Spinal cord (tissue), 9 donors: ENCODE measurements at regions not wholly inside any gene's neighbourhood (a gene's known extent, or its start where the extent isn't known, plus 50 kb on each side); places are given as distances from the start of the nearest gene placed in this dataset.
"Not testable (repeated sequence)": the region's sequence is repeated elsewhere in the genome, so short reads cannot be mapped to it uniquely, and the experiment has no call there.

Experiments
- DNase-seq, 6 donors: peaks; one replicate each; pipeline versions ENCODE4 v3.0.0 to v3.0.0-alpha.2; 2013 to 2015; ENCODE audit warnings: low spot score in 6 of 6, low read depth in 4 of 6
- H3K27ac ChIP-seq: one replicate; pipeline ENCODE4 v1.5.1; 2013; ENCODE audit warnings: low read depth, low read length, control low read depth
- H3K27me3 ChIP-seq: one replicate; pipeline ENCODE4 v1.6.1; 2013; ENCODE audit warnings: low read length; ENCODE audit not compliant: control insufficient read depth, insufficient read depth
- H3K36me3 ChIP-seq: one replicate; pipeline ENCODE4 v1.6.1; 2013; ENCODE audit warnings: low read length; ENCODE audit not compliant: control insufficient read depth, insufficient read depth
- H3K4me1 ChIP-seq: one replicate; pipeline ENCODE4 v1.6.1; 2013; ENCODE audit warnings: low read length; ENCODE audit not compliant: control insufficient read depth, insufficient read depth
- H3K4me3 ChIP-seq: one replicate; pipeline ENCODE4 v1.5.1; 2013; ENCODE audit warnings: low read depth, low read length, control low read depth
- H3K9me3 ChIP-seq: one replicate; pipeline ENCODE4 v1.6.1; 2013; ENCODE audit warnings: low read length; ENCODE audit not compliant: control insufficient read depth, insufficient read depth
- WGBS: methylation state at CpG from one replicate; pipeline ENCODE4 v1.1.5; 2013; ENCODE audit warnings: missing lambda C conversion rate; ENCODE audit not compliant: insufficient coverage; 5-methylcytosine and 5-hydroxymethylcytosine counted together
- donor health status: healthy.

DNA sequence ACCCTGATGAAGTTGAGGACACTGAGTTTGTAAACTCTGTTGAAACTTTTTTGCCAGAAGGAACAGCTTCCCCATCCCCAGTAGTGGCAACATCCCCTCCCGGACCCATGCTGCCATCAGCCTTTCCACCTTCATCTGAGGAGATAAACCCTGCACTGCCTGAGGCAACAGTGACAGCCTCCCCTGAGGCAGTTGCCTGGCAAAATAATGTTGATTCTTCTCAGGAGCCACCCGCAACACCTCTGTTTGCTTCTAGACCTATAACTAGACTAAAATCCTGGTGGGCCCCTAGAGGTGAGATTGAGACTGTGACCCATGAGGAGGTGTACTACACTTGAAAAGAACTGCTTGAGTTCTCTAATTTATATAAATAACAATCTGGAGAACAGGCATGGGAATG, 597.6 kb upstream of the NR3C2 start:
- 88% methylated on average over 2 of the region's 2 CpGs for WGBS
- H3K27me3 ChIP-seq, DNase-seq, H3K36me3 ChIP-seq, H3K4me1 ChIP-seq, H3K9me3 ChIP-seq, H3K4me3 ChIP-seq, H3K27ac ChIP-seq: not testable (repeated sequence)

DNA sequence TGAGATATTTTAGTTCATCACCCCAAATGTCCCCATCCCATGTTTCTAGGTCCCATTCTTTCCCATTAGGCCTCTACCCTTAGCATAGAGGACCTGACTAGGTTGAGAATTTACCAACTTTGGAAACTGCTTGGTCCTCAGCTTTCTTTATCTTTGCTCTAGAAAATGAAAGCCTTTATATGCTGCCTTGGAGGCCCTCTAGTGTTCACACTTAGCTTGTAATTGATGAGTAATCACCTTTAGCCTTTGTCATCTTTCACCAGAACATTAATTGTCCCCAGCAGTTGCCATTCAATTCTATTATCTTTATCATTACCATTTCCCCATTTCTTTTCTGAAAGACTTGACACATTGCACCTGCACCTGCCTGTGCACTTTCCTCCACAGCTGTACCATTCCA, 589.2 kb upstream of the NR3C2 start:
- no peaks in the 10 kb centered on the region for H3K36me3 ChIP-seq
- no peak overlapping the region for H3K4me3 ChIP-seq
- no peak overlapping the region for H3K27ac ChIP-seq
- peak in 1 of 6 donors; percentile 14 for DNase-seq
- H3K4me1 ChIP-seq = no peaks in the 10 kb centered on the region
- no peaks in the 10 kb centered on the region for H3K9me3 ChIP-seq
- H3K27me3 ChIP-seq = no peaks in the 10 kb centered on the region

DNA sequence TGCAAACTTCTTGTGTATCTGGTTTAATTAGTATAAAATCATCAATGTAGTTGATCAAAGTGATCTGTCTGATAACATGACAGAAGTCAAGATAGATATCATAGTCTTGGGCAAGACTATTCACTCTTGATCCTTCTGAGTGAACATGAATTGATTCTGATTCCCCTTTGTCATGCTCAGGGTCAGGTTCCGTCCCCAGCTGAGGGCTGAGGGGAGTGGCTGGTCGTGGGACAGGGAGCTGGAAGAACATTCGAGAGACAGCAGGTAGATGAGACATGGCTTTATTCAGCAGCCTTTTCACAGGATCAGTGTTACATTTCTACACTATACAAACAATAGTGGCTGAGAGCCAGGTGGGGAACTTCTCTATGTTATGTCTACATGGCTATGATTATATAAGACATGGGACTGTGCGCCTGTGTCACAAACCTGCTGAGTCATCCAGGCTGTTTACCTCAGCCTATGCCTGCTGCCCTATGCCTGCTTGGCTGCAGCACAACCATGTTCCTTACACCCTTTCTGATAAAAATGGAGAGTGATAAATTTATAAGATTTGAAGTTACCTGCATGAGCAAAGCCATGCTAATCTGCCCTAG, 586.9 kb upstream of the NR3C2 start:
- Histone ChIP-seq H3K9me3 (no peaks in the 10 kb centered on the region), H3K27me3 (no peaks in the 10 kb centered on the region), H3K4me1 (no peaks in the 10 kb centered on the region), H3K36me3 (no peaks in the 10 kb centered on the region), H3K4me3 (no peak overlapping the region), H3K27ac (no peak overlapping the region)
- DNase-seq = no peak
- 92% methylated on average over 2 of the region's 4 CpGs for WGBS

DNA sequence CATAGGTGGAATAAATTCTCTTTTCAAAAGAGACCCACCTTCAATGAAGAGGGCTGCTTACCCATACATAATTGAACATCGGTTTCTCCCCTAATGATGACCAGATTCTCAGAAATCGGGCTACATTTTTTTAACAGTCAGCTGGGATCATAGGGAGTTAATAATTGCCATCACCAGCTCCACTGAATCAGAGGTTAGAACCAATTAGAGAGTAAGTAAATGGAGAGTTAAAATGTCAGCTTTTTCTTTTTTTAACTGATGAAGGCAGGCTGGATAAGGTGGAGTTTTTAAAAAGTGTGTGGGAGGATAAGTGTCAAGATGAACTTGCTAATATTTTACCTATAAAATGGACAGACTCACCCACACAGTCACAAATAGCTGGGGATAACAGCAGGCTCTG, 584.5 kb upstream of the NR3C2 start:
- no peak for DNase-seq
- Histone ChIP-seq H3K4me1 (no peaks in the 10 kb centered on the region), H3K27me3 (no peaks in the 10 kb centered on the region), H3K9me3 (no peaks in the 10 kb centered on the region), H3K27ac (no peak overlapping the region), H3K4me3 (no peak overlapping the region), H3K36me3 (no peaks in the 10 kb centered on the region)
- no CpG with 5 or more reads among the region's 2 CpGs for WGBS

DNA sequence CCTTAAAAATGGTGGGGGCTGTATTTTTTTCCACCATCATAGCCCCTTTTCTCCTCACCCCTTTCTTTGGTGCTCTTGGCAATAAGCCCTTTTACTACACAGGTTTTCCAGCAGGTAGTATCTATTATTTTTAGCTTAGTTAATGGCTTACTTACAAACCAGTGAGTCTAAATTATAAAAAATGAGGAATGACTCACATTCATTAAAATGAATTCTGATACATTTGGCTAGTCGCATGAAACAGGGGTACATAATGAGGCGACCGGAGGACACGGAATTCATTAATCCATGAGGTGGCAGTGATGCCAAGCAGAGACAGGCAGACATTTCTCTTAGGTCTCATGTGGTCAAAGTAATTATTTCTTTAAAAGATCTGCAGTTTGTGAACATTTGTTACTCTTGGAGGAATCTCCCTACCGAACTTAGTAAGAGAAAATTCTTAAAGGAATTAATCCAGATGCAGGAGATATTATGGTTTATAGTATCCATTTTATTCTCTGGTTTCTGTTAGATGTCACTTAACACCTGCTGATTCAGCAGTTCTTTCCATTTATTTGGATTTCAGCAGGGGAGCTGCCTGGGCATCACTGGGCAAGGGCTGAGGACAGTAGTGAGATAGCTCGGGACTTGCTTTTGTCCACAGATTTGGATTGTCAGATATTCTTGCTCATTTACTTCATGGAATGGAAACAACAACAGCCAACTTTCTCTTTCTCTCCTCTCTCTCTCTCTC, 575.0 kb upstream of the NR3C2 start:
- WGBS = 64% methylated on average over 4 of the region's 6 CpGs
- Histone ChIP-seq H3K27ac (no peak overlapping the region), H3K4me3 (no peak overlapping the region), H3K36me3 (no peaks in the 10 kb centered on the region), H3K9me3 (peaks cover 1% of the 10 kb centered on the region), H3K4me1 (no peaks in the 10 kb centered on the region), H3K27me3 (no peaks in the 10 kb centered on the region)
- peak in 1 of 6 donors; percentile 11 for DNase-seq

DNA sequence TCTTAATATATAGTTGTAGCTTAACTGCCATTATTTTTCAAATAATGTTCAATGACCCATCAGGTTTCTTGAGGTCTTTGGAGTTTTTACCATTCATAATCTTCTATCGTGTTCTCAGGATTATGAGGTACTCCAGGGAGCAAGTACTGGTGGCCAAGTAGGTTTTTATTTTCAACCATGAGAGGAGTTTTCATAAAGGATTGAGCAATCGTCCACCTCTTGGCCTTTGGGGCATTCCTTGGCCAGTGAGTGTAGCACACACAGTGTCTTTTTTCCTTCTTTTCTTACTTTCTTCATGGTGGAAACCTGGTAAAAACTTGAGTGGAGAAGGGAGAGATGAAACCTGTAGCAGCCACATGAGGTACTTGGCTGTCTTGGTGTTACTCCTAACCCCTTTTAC, 567.0 kb upstream of the NR3C2 start:
- no peak for DNase-seq
- H3K27ac ChIP-seq = no peak overlapping the region

DNA sequence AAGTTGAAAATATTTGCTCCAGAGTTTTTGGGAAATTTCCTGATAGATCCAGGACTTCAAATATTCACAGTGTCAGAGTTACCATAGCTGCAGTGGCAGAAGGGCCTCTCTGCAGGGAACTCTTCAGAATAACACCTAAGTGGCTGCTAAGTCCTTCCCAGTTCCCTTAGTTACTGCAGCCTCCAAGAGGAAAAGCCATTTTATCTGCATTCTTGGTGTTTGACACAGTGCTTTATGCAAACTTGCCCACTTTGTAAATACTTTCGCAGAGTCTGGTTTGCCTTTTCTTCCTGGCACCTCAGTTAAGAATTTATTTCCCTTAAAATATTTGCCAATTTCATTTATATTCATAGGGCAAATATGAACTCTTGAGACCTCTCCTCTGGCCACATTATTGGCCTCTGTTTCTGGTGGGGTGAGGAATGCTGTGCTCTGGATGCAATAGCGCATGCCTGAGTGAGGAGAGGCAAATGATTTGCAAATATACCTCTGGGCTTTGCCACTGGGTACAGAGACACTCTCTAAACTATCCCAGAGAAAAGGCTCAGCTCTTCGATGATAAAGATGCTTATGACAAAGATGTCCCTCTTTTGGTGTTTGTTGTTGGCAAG, 566.3 kb upstream of the NR3C2 start:
- no peaks in the 10 kb centered on the region for H3K36me3 ChIP-seq
- peak in 2 of 6 donors; percentile 40 to 45 for DNase-seq
- H3K27ac ChIP-seq = no peak overlapping the region
- WGBS = no CpG with 5 or more reads among the region's 3 CpGs
- no peak overlapping the region for H3K4me3 ChIP-seq
- H3K4me1 ChIP-seq = no peaks in the 10 kb centered on the region
- no peaks in the 10 kb centered on the region for H3K27me3 ChIP-seq
- H3K9me3 ChIP-seq = no peaks in the 10 kb centered on the region

More for the DNA sequence above, 567.0 kb upstream of the NR3C2 start:
- Histone ChIP-seq H3K4me3 (no peak overlapping the region), H3K27me3 (no peaks in the 10 kb centered on the region), H3K9me3 (no peaks in the 10 kb centered on the region), H3K36me3 (no peaks in the 10 kb centered on the region), H3K4me1 (no peaks in the 10 kb centered on the region)
- WGBS = no CpG with 5 or more reads among the region's 2 CpGs

DNA sequence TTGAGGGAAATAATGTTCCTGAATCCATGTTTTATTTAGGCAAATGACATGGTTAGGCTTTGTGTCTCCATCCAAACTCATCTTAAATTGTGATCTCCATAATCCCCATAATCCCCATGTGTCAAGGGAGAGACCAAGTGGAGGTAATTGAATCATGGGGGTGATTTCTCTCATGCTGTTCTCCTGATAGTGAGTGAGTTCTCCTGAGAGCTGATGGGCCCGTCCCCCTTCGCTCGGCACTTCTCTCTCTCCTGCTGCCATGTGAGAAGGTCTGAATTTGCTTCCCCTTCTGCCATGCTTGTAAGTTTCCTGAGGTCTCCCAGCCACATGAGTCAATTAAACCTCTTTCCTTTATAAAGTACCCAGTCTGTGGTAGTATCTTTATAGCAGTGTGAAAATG, 563.0 kb upstream of the NR3C2 start:
- no peak for DNase-seq
- H3K27me3 ChIP-seq = no peaks in the 10 kb centered on the region
- 94% methylated on average over 3 of the region's 3 CpGs for WGBS
- no peak overlapping the region for H3K4me3 ChIP-seq
- H3K4me1 ChIP-seq = no peaks in the 10 kb centered on the region
- no peaks in the 10 kb centered on the region for H3K9me3 ChIP-seq
- H3K36me3 ChIP-seq = no peaks in the 10 kb centered on the region
- H3K27ac ChIP-seq = no peak overlapping the region

DNA sequence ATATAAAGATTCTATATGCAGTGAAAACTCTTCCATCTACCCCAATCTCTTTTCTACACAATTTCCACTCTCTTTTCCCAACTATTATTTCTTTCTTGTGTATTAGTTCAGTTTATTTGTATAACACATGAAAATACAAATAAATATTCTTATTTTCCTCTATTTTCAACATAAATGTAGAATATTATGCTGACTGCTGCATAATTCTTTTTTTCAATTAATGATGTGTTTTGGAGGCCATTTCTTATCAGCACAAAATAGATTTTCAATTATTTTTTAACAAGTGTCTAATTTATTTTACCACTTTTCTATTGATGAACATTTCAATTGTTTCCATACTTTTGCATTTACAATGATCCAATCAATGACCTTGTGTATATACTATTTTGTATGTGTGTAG, 557.7 kb upstream of the NR3C2 start:
- H3K9me3 ChIP-seq = no peaks in the 10 kb centered on the region
- no peak overlapping the region for H3K4me3 ChIP-seq
- DNase-seq = no peak
- H3K36me3 ChIP-seq = no peaks in the 10 kb centered on the region
- H3K27me3 ChIP-seq = no peaks in the 10 kb centered on the region
- no peak overlapping the region for H3K27ac ChIP-seq
- H3K4me1 ChIP-seq = no peaks in the 10 kb centered on the region

DNA sequence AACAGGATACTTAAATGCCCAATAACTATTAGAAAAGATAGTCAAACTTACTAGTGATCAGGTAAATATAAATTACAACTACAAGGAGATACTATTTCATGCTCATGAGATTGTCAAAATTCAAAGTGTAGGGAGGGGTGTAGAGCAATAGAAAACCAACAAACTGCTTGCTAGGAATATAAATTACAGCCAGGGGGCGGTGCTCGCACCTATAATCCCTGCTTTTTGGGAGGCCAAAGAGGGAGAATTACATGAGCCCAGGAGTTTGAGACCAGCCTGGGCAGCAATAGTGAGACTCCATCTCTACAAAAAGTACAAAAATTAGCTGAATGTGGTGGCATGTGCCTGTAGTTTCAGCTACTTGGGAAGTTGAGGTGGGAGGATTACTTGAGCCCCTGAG, 556.5 kb upstream of the NR3C2 start:
- Histone ChIP-seq H3K27ac (no peak overlapping the region), H3K36me3 (no peaks in the 10 kb centered on the region), H3K4me3 (no peak overlapping the region), H3K4me1 (no peaks in the 10 kb centered on the region), H3K9me3 (no peaks in the 10 kb centered on the region), H3K27me3 (no peaks in the 10 kb centered on the region)
- DNase-seq = no peak
- 100% methylated on average over 1 of the region's 2 CpGs for WGBS
